Mucosa of descending colon (tissue), 3 donors: ENCODE measurements at regions not wholly inside any gene's neighbourhood (a gene's known extent, or its start where the extent isn't known, plus 50 kb on each side); places are given as distances from the start of the nearest gene placed in this dataset.
"Not testable (repeated sequence)": the region's sequence is repeated elsewhere in the genome, so short reads cannot be mapped to it uniquely, and the experiment has no call there.

Experiments used
- ATAC-seq: fragments of 200-7000 bp; cut with Tn5 transposase; one replicate; pipeline ENCODE4 v1.9.1; 2020; ENCODE audit warnings: mild to moderate bottlenecking, moderate library complexity
- DNase-seq, 3 donors: peaks; one replicate each; pipeline ENCODE4 v3.0.0-alpha.2; 2020
- H3K36me3 ChIP-seq: fragments of 200-600 bp; one replicate; pipeline ENCODE4 v1.8.0; 2021; ENCODE audit warnings: low read depth, mild to moderate bottlenecking
- H3K4me1 ChIP-seq: fragments of 200-600 bp; one replicate; pipeline ENCODE4 v1.8.0; 2021; ENCODE audit warnings: low read depth, mild to moderate bottlenecking
- H3K4me3 ChIP-seq: fragments of 200-600 bp; one replicate; pipeline ENCODE4 v1.8.0; 2021; ENCODE audit warnings: mild to moderate bottlenecking
- H3K9me3 ChIP-seq: fragments of 200-600 bp; one replicate; pipeline ENCODE4 v1.8.0; 2021; ENCODE audit warnings: mild to moderate bottlenecking
- intact Hi-C, 2 donors: fragments of 100-400 bp; cut with DNase I in 1 of 2; cut with micrococcal nuclease in 1 of 2; formaldehyde crosslinking; loops; one replicate each; pipeline versions ENCODE4 v1.11.0 to v1.11.1; 2022; cut with DNase I, micrococcal nuclease
- TF ChIP-seq, protein P1 (sequence below): fragments of 200-600 bp; IDR thresholded peaks from one replicate; pipeline ENCODE4 v1.8.0; 2022; ENCODE audit warnings: antibody characterized with exemption, mild to moderate bottlenecking
- donor health status: DM: no; HTN: no; CAD: no; lungs with moderate emphysema.
- donor health status: DM: no; HTN: no; CAD: no.
- donor health status: DM: no; HTN: yes; CAD: no.

- ATAC-seq (no peak), DNase-seq (no peak)
- intact Hi-C loops = no loop called here
- H3K36me3 ChIP-seq = no peaks in the 10 kb centered on the region
- no peaks in the 10 kb centered on the region for H3K4me1 ChIP-seq
- TF ChIP-seq, protein P1, sequence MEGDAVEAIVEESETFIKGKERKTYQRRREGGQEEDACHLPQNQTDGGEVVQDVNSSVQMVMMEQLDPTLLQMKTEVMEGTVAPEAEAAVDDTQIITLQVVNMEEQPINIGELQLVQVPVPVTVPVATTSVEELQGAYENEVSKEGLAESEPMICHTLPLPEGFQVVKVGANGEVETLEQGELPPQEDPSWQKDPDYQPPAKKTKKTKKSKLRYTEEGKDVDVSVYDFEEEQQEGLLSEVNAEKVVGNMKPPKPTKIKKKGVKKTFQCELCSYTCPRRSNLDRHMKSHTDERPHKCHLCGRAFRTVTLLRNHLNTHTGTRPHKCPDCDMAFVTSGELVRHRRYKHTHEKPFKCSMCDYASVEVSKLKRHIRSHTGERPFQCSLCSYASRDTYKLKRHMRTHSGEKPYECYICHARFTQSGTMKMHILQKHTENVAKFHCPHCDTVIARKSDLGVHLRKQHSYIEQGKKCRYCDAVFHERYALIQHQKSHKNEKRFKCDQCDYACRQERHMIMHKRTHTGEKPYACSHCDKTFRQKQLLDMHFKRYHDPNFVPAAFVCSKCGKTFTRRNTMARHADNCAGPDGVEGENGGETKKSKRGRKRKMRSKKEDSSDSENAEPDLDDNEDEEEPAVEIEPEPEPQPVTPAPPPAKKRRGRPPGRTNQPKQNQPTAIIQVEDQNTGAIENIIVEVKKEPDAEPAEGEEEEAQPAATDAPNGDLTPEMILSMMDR = no peak
- peaks cover 2% of the 10 kb centered on the region for H3K9me3 ChIP-seq
- H3K4me3 ChIP-seq = no peak overlapping the region
Measured at GRCh38 chr4:179151770-179152169, 1709.5 kb upstream of the AGA start.

DNA sequence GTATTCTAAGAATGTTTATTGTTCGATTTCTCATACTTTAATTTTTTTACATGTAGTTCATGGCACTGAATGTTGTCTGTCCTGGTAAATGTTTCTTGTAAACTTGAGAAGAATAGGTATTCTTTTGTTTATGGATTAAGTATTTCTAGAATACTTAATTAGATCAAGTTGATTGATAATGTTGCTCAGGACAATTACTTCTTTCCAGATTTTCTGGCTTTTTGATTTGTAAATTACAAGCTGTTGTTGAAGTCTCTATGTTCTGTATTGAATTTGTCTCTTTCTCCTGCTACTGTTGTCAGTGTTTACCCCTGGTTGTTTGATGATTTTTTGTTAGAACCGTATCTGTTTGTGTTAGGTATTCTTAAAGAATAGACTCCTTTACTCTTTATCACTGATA is 1720.9 kb upstream of the AGA start:
- no peaks in the 10 kb centered on the region for H3K9me3 ChIP-seq
- ATAC-seq = no peak
- no peak overlapping the region for H3K4me3 ChIP-seq
- H3K4me1 ChIP-seq = no peaks in the 10 kb centered on the region
- TF ChIP-seq, protein P1 = no peak
- intact Hi-C loops = no loop called here
- H3K36me3 ChIP-seq = no peaks in the 10 kb centered on the region
- DNase-seq = no peak

GRCh38 chr4:179164267-179164999 is 1722.2 kb upstream of the AGA start:
- intact Hi-C loops = no loop called here
- Histone ChIP-seq H3K9me3 (no peaks in the 10 kb centered on the region), H3K4me1 (no peaks in the 10 kb centered on the region), H3K4me3 (no peak overlapping the region), H3K36me3 (no peaks in the 10 kb centered on the region)
- ATAC-seq (no peak), DNase-seq (no peak)
- TF ChIP-seq, protein P1 = no peak

GRCh38 chr4:179165000-179165738 is 1722.9 kb upstream of the AGA start:
- TF ChIP-seq, protein P1 = no peak
- DNase-seq = no peak
- Histone ChIP-seq H3K4me3 (no peak overlapping the region), H3K4me1 (no peaks in the 10 kb centered on the region), H3K36me3 (no peaks in the 10 kb centered on the region), H3K9me3 (no peaks in the 10 kb centered on the region)
- no peak for ATAC-seq
- intact Hi-C loops = no loop called here

- no peaks in the 10 kb centered on the region for H3K36me3 ChIP-seq
- no peaks in the 10 kb centered on the region for H3K9me3 ChIP-seq
- ATAC-seq (no peak), DNase-seq (no peak)
- intact Hi-C loops = no loop called here
- no peaks in the 10 kb centered on the region for H3K4me1 ChIP-seq
- H3K4me3 ChIP-seq = no peak overlapping the region
- TF ChIP-seq, protein P1 = no peak
Measured at GRCh38 chr4:179165862-179166261, 1723.6 kb upstream of the AGA start.

DNA sequence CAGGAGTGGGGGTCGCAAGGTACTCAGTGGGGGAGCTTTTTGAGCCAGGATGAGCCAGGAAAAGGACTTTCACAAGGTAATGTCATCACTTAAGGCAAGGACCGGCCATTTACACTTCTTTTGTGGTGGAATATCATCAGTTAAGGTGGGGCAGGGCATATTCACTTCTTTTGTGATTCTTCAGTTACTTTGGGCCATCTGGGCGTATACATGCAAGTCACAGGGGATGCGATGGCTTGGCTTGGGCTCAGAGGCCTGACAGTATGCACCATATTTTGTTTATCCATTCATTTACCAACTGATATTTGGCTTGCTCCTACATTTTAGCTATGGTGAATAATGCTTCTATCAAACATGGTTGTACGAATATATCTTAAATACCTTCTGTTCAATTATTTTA is 1728.1 kb upstream of the AGA start:
- DNase-seq, H3K36me3 ChIP-seq, H3K4me1 ChIP-seq, ATAC-seq, intact Hi-C loops, H3K4me3 ChIP-seq: not testable (repeated sequence)
- H3K9me3 ChIP-seq = peaks cover 13% of the 10 kb centered on the region
